Activated naive CD8-positive, alpha-beta T cell treated with anti-CD3 and anti-CD28 coated beads, Interleukin-2, amount 50 U/mL, for 24 hours (primary cell): ENCODE measurements at regions not wholly inside any gene's neighbourhood (a gene's known extent, or its start where the extent isn't known, plus 50 kb on each side); places are given as distances from the start of the nearest gene placed in this dataset.

Experiments used
- ATAC-seq: fragments of 150-1000 bp; cut with Tn5 transposase; one replicate; pipeline ENCODE4 v1.10.0; 2021
- DNase-seq: peaks from one replicate; pipeline ENCODE4 v3.0.0; 2021
- H3K27ac Mint-ChIP-seq: one replicate; pipeline ENCODE4 v1.8.0; 2021; ENCODE audit warnings: mild to moderate bottlenecking, mixed read lengths
- H3K27me3 Mint-ChIP-seq: one replicate; pipeline ENCODE4 v1.8.0; 2021; ENCODE audit warnings: mixed read lengths
- H3K36me3 Mint-ChIP-seq: one replicate; pipeline ENCODE4 v1.8.0; 2021; ENCODE audit warnings: low read depth, mixed read lengths
- H3K4me1 Mint-ChIP-seq: one replicate; pipeline ENCODE4 v1.8.0; 2021; ENCODE audit warnings: mixed read lengths
- H3K4me3 Mint-ChIP-seq: one replicate; pipeline ENCODE4 v1.8.0; 2021; ENCODE audit warnings: mild to moderate bottlenecking, moderate library complexity, mixed read lengths
- H3K9me3 Mint-ChIP-seq: one replicate; pipeline ENCODE4 v1.8.0; 2021; ENCODE audit warnings: mixed read lengths

GRCh38 chr11:128388206-128388815, 199.0 kb downstream of the ETS1 start:
- no peaks in the 10 kb centered on the region for H3K9me3 Mint-ChIP-seq
- no peak overlapping the region for H3K27ac Mint-ChIP-seq
- ATAC-seq (no peak), DNase-seq (no peak)
- H3K4me3 Mint-ChIP-seq = no peak overlapping the region
- peaks cover 29% of the 10 kb centered on the region for H3K4me1 Mint-ChIP-seq
- H3K36me3 Mint-ChIP-seq = no peaks in the 10 kb centered on the region
- H3K27me3 Mint-ChIP-seq = no peaks in the 10 kb centered on the region

- peaks cover 20% of the 10 kb centered on the region for H3K36me3 Mint-ChIP-seq
- DNase-seq (peak; percentile 16), ATAC-seq (peak; percentile 99)
- no peak overlapping the region for H3K4me3 Mint-ChIP-seq
- H3K27me3 Mint-ChIP-seq = no peaks in the 10 kb centered on the region
- peaks cover 39% of the 10 kb centered on the region for H3K4me1 Mint-ChIP-seq
- H3K9me3 Mint-ChIP-seq = peaks cover 36% of the 10 kb centered on the region
- H3K27ac Mint-ChIP-seq = peak overlapping the region; percentile 69
Measured at GRCh38 chr11:128379587-128380580, 207.5 kb downstream of the ETS1 start.

- H3K27ac Mint-ChIP-seq = no peak overlapping the region
- ATAC-seq (no peak), DNase-seq (no peak)
- H3K36me3 Mint-ChIP-seq = peaks cover 10% of the 10 kb centered on the region
- H3K4me1 Mint-ChIP-seq = peaks cover 51% of the 10 kb centered on the region
- H3K27me3 Mint-ChIP-seq = no peaks in the 10 kb centered on the region
- peaks cover 20% of the 10 kb centered on the region for H3K9me3 Mint-ChIP-seq
- no peak overlapping the region for H3K4me3 Mint-ChIP-seq
Measured at GRCh38 chr11:128375961-128376360, 211.4 kb downstream of the ETS1 start.

- H3K27ac Mint-ChIP-seq = no peak overlapping the region
- no peak overlapping the region for H3K4me3 Mint-ChIP-seq
- peaks cover 33% of the 10 kb centered on the region for H3K4me1 Mint-ChIP-seq
Measured at GRCh38 chr11:128374026-128374425, 213.3 kb downstream of the ETS1 start.

GRCh38 chr11:128372977-128373376, 214.4 kb downstream of the ETS1 start:
- Mint-ChIP-seq H3K27ac (no peak overlapping the region), H3K36me3 (peaks cover 7% of the 10 kb centered on the region), H3K4me3 (no peak overlapping the region), H3K27me3 (no peaks in the 10 kb centered on the region), H3K4me1 (peaks cover 27% of the 10 kb centered on the region), H3K9me3 (peaks cover 7% of the 10 kb centered on the region)
- DNase-seq (no peak), ATAC-seq (no peak)

More at GRCh38 chr11:128374026-128374425, 213.3 kb downstream of the ETS1 start:
- Mint-ChIP-seq H3K9me3 (peaks cover 11% of the 10 kb centered on the region), H3K27me3 (no peaks in the 10 kb centered on the region), H3K36me3 (peaks cover 7% of the 10 kb centered on the region)
- ATAC-seq (no peak), DNase-seq (no peak)

GRCh38 chr11:128367573-128367972, 219.8 kb downstream of the ETS1 start:
- DNase-seq (no peak), ATAC-seq (peak; percentile 40)
- Mint-ChIP-seq H3K27me3 (no peaks in the 10 kb centered on the region), H3K36me3 (no peaks in the 10 kb centered on the region), H3K4me1 (peaks cover 4% of the 10 kb centered on the region), H3K4me3 (no peak overlapping the region), H3K27ac (no peak overlapping the region), H3K9me3 (peaks cover 5% of the 10 kb centered on the region)

GRCh38 chr11:128365044-128365443, 222.3 kb downstream of the ETS1 start:
- peaks cover 5% of the 10 kb centered on the region for H3K9me3 Mint-ChIP-seq
- ATAC-seq (no peak), DNase-seq (no peak)
- H3K27me3 Mint-ChIP-seq = no peaks in the 10 kb centered on the region
- peak overlapping the region; percentile 16 for H3K27ac Mint-ChIP-seq
- no peaks in the 10 kb centered on the region for H3K36me3 Mint-ChIP-seq
- peaks cover 8% of the 10 kb centered on the region for H3K4me1 Mint-ChIP-seq
- no peak overlapping the region for H3K4me3 Mint-ChIP-seq

- H3K27me3 Mint-ChIP-seq = no peaks in the 10 kb centered on the region
- H3K4me1 Mint-ChIP-seq = peaks cover 8% of the 10 kb centered on the region
- peaks cover 5% of the 10 kb centered on the region for H3K9me3 Mint-ChIP-seq
- no peaks in the 10 kb centered on the region for H3K36me3 Mint-ChIP-seq
- no peak overlapping the region for H3K27ac Mint-ChIP-seq
- DNase-seq (no peak), ATAC-seq (no peak)
- H3K4me3 Mint-ChIP-seq = no peak overlapping the region
Measured at GRCh38 chr11:128361451-128362020, 225.8 kb downstream of the ETS1 start.

GRCh38 chr11:128359515-128359914, 227.8 kb downstream of the ETS1 start:
- Mint-ChIP-seq H3K9me3 (peaks cover under 1% of the 10 kb centered on the region), H3K27me3 (no peaks in the 10 kb centered on the region), H3K4me1 (peaks cover 8% of the 10 kb centered on the region), H3K27ac (no peak overlapping the region), H3K36me3 (no peaks in the 10 kb centered on the region), H3K4me3 (no peak overlapping the region)
- ATAC-seq = no peak
- DNase-seq = no peak

GRCh38 chr11:128357073-128357472, 230.3 kb downstream of the ETS1 start:
- Mint-ChIP-seq H3K36me3 (no peaks in the 10 kb centered on the region), H3K27me3 (no peaks in the 10 kb centered on the region), H3K27ac (no peak overlapping the region), H3K9me3 (no peaks in the 10 kb centered on the region), H3K4me1 (peaks cover 21% of the 10 kb centered on the region), H3K4me3 (no peak overlapping the region)
- DNase-seq (no peak), ATAC-seq (no peak)

GRCh38 chr11:128355558-128355957, 231.8 kb downstream of the ETS1 start:
- ATAC-seq (no peak), DNase-seq (no peak)
- Mint-ChIP-seq H3K4me1 (peaks cover 28% of the 10 kb centered on the region), H3K27ac (no peak overlapping the region), H3K9me3 (no peaks in the 10 kb centered on the region), H3K36me3 (no peaks in the 10 kb centered on the region), H3K27me3 (no peaks in the 10 kb centered on the region), H3K4me3 (no peak overlapping the region)

- Mint-ChIP-seq H3K4me3 (no peak overlapping the region), H3K9me3 (no peaks in the 10 kb centered on the region), H3K36me3 (no peaks in the 10 kb centered on the region), H3K27me3 (no peaks in the 10 kb centered on the region), H3K27ac (no peak overlapping the region), H3K4me1 (peaks cover 39% of the 10 kb centered on the region)
- DNase-seq (no peak), ATAC-seq (no peak)
Measured at GRCh38 chr11:128354476-128354875, 232.9 kb downstream of the ETS1 start.

GRCh38 chr11:128351168-128351567, 236.2 kb downstream of the ETS1 start:
- H3K27ac Mint-ChIP-seq = no peak overlapping the region
- DNase-seq = no peak

GRCh38 chr11:128349650-128350299, 237.6 kb downstream of the ETS1 start:
- H3K27me3 Mint-ChIP-seq = no peaks in the 10 kb centered on the region
- DNase-seq = no peak
- peak overlapping the region; percentile 7 for H3K27ac Mint-ChIP-seq
- peaks cover 76% of the 10 kb centered on the region for H3K4me1 Mint-ChIP-seq
- H3K9me3 Mint-ChIP-seq = no peaks in the 10 kb centered on the region
- no peak overlapping the region for H3K4me3 Mint-ChIP-seq
- peaks cover 2% of the 10 kb centered on the region for H3K36me3 Mint-ChIP-seq
- no peak for ATAC-seq

More at GRCh38 chr11:128351168-128351567, 236.2 kb downstream of the ETS1 start:
- Mint-ChIP-seq H3K27me3 (no peaks in the 10 kb centered on the region), H3K36me3 (peaks cover 2% of the 10 kb centered on the region), H3K4me1 (peaks cover 63% of the 10 kb centered on the region), H3K9me3 (no peaks in the 10 kb centered on the region), H3K4me3 (no peak overlapping the region)
- peak; percentile 35 for ATAC-seq
